Endodermal cell (in vitro differentiated cells): ENCODE measurements at regions not wholly inside any gene's neighbourhood (a gene's known extent, or its start where the extent isn't known, plus 50 kb on each side); places are given as distances from the start of the nearest gene placed in this dataset.

Experiments
- DNase-seq: peaks from one replicate; pipeline ENCODE4 v3.0.0-alpha.2; 2017
- H3K27ac ChIP-seq: 2 replicates; pipeline ENCODE4 v1.5.1; 2013; ENCODE audit warnings: mild to moderate bottlenecking, low read depth, low read length, moderate library complexity
- H3K27me3 ChIP-seq: 2 replicates; pipeline ENCODE4 v1.6.1; 2013; ENCODE audit warnings: mild to moderate bottlenecking, low read length, moderate library complexity; ENCODE audit not compliant: insufficient read depth, control insufficient read depth, poor library complexity, severe bottlenecking
- H3K36me3 ChIP-seq: 2 replicates; pipeline ENCODE4 v1.7.0; 2013; ENCODE audit warnings: mild to moderate bottlenecking, low read length, moderate library complexity; ENCODE audit not compliant: control insufficient read depth, insufficient read depth
- H3K4me1 ChIP-seq: one replicate; pipeline ENCODE4 v1.7.0; 2013; ENCODE audit warnings: low read length; ENCODE audit not compliant: control insufficient read depth, insufficient read depth
- H3K4me3 ChIP-seq: 2 replicates; pipeline ENCODE4 v1.5.1; 2013; ENCODE audit warnings: mild to moderate bottlenecking, low read length, moderate library complexity
- H3K9ac ChIP-seq: 2 replicates; pipeline ENCODE4 v1.6.1; 2013; ENCODE audit warnings: mild to moderate bottlenecking, low read length, moderate library complexity; ENCODE audit not compliant: poor library complexity, severe bottlenecking; ENCODE audit errors: extremely low read depth
- H3K9me3 ChIP-seq: 2 replicates; pipeline ENCODE4 v1.6.1; 2013; ENCODE audit warnings: mild to moderate bottlenecking, low read length, moderate library complexity; ENCODE audit not compliant: control insufficient read depth
- H3K27ac Mint-ChIP-seq: 2 replicates; pipeline ENCODE4 v1.8.0; 2020; ENCODE audit warnings: mixed read lengths
- H3K27me3 Mint-ChIP-seq: 2 replicates; pipeline ENCODE4 v1.8.0; 2021; ENCODE audit warnings: mild to moderate bottlenecking, mixed read lengths; ENCODE audit not compliant: insufficient read depth
- H3K36me3 Mint-ChIP-seq: 2 replicates; pipeline ENCODE4 v1.8.0; 2020; ENCODE audit warnings: low read depth, mixed read lengths
- H3K4me1 Mint-ChIP-seq: 2 replicates; pipeline ENCODE4 v1.8.0; 2020; ENCODE audit warnings: mixed read lengths
- H3K4me3 Mint-ChIP-seq: 2 replicates; pipeline ENCODE4 v1.8.0; 2020; ENCODE audit warnings: mild to moderate bottlenecking, moderate library complexity, mixed read lengths
- H3K9me3 Mint-ChIP-seq: 2 replicates; pipeline ENCODE4 v1.8.0; 2020; ENCODE audit warnings: mild to moderate bottlenecking, mixed read lengths
- WGBS, 2 experiments: methylation state at CpG; one replicate each; pipeline versions ENCODE4 v1.1.5 to v1.1.7; 2013; ENCODE audit warnings: missing lambda C conversion rate in 2 of 2, mixed read lengths in 1 of 2; ENCODE audit not compliant: insufficient coverage in 1 of 2, insufficient read length in 1 of 2; 5-methylcytosine and 5-hydroxymethylcytosine counted together
- TF ChIP-seq, protein P1 (sequence below): fragments of 200-600 bp; sonication (generic); conservative IDR thresholded peaks from 2 replicates; pipeline ENCODE4 v1.5.0; 2021; ENCODE audit warnings: antibody characterized with exemption, mild to moderate bottlenecking

- Histone ChIP-seq H3K9ac (no peak overlapping the region), H3K27ac (no peak overlapping the region), H3K36me3 (no peaks in the 10 kb centered on the region), H3K4me1 (no peaks in the 10 kb centered on the region), H3K9me3 (peaks cover 14% of the 10 kb centered on the region), H3K27me3 (no peaks in the 10 kb centered on the region), H3K4me3 (no peak overlapping the region)
- Mint-ChIP-seq H3K36me3 (peaks cover 4% of the 10 kb centered on the region), H3K4me1 (peaks cover 3% of the 10 kb centered on the region), H3K27me3 (no peaks in the 10 kb centered on the region), H3K4me3 (no peak overlapping the region), H3K9me3 (peaks cover 14% of the 10 kb centered on the region), H3K27ac (no peak overlapping the region)
- 96% methylated on average over 3 of the region's 3 CpGs; no CpG with 5 or more reads in 1 of the 2 experiments for WGBS, 2 experiments
- TF ChIP-seq, protein P1, sequence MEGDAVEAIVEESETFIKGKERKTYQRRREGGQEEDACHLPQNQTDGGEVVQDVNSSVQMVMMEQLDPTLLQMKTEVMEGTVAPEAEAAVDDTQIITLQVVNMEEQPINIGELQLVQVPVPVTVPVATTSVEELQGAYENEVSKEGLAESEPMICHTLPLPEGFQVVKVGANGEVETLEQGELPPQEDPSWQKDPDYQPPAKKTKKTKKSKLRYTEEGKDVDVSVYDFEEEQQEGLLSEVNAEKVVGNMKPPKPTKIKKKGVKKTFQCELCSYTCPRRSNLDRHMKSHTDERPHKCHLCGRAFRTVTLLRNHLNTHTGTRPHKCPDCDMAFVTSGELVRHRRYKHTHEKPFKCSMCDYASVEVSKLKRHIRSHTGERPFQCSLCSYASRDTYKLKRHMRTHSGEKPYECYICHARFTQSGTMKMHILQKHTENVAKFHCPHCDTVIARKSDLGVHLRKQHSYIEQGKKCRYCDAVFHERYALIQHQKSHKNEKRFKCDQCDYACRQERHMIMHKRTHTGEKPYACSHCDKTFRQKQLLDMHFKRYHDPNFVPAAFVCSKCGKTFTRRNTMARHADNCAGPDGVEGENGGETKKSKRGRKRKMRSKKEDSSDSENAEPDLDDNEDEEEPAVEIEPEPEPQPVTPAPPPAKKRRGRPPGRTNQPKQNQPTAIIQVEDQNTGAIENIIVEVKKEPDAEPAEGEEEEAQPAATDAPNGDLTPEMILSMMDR, result no peak
- DNase-seq, result no peak
Observed at GRCh38 chr6:114952229-114952628, 609.4 kb upstream of the HS3ST5 start.

DNA sequence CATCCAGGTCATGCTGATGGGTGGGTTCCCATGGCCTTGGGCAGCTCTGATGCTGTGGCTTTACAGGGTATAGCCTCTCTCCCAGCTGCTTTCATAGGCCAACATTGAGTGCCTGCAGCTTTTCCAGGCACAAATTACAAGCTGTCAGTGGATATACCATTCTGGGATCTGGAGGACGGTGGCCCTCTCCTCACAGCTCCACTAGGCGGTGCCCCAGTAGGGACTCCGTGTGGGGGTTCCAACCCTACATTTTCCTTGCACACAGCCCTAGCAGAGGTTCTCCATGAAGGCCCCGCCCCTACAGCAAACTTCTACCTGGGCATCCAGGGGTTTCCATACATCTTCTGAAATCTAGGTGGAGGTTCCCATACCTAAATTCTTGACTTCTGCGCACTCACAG lies 602.6 kb upstream of the HS3ST5 start:
- H3K27me3 ChIP-seq, result no peaks in the 10 kb centered on the region
- peaks cover 16% of the 10 kb centered on the region for H3K4me1 ChIP-seq
- no peak overlapping the region for H3K27ac Mint-ChIP-seq
- H3K4me3 ChIP-seq, result no peak overlapping the region
- H3K27ac ChIP-seq, result no peak overlapping the region
- H3K36me3 Mint-ChIP-seq, result peaks cover 16% of the 10 kb centered on the region
- no peaks in the 10 kb centered on the region for H3K27me3 Mint-ChIP-seq
- H3K9me3 Mint-ChIP-seq, result peaks cover 24% of the 10 kb centered on the region
- 97% methylated on average over 5 of the region's 5 CpGs; no CpG with 5 or more reads in 1 of the 2 experiments for WGBS, 2 experiments
- H3K4me3 Mint-ChIP-seq, result no peak overlapping the region
- H3K4me1 Mint-ChIP-seq, result peaks cover 21% of the 10 kb centered on the region
- TF ChIP-seq, protein P1, result no peak
- H3K36me3 ChIP-seq, result no peaks in the 10 kb centered on the region
- peaks cover 19% of the 10 kb centered on the region for H3K9me3 ChIP-seq
- no peak overlapping the region for H3K9ac ChIP-seq
- DNase-seq, result no peak

DNA sequence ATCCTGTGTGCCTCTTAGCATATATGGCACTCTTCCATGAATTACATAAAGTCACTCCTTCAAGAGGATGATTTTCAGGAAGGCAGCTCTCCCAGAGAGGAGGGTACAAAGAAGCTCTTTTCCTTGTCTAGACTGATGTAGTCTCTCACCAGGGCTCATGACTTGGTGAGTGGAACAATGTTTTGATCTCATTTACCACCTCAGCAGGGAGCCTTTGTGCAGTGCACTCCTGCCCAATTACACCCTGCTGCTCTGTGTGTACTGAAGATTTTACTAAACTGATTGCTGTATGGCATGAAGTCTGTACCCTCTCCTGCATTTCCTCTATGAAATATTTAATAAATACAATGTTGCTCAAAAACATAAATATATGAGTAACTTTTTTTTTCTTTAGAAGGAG lies 598.3 kb upstream of the HS3ST5 start:
- Mint-ChIP-seq H3K4me1 (peaks cover 40% of the 10 kb centered on the region), H3K36me3 (peaks cover 7% of the 10 kb centered on the region), H3K27me3 (no peaks in the 10 kb centered on the region), H3K9me3 (peaks cover 16% of the 10 kb centered on the region), H3K4me3 (no peak overlapping the region), H3K27ac (peak overlapping the region; percentile 4)
- Histone ChIP-seq H3K27me3 (no peaks in the 10 kb centered on the region), H3K36me3 (no peaks in the 10 kb centered on the region), H3K9me3 (peaks cover 11% of the 10 kb centered on the region), H3K9ac (no peak overlapping the region), H3K4me1 (peaks cover 16% of the 10 kb centered on the region), H3K4me3 (peak overlapping the region; percentile 36), H3K27ac (peak overlapping the region; percentile 34)
- peak; percentile 66 for DNase-seq
- TF ChIP-seq, protein P1, result no peak
